GM18873 (cell line): ENCODE measurements at regions not wholly inside any gene's neighbourhood (a gene's known extent, or its start where the extent isn't known, plus 50 kb on each side); places are given as distances from the start of the nearest gene placed in this dataset.

Experiments
- ATAC-seq: cut with Tn5 transposase; IDR thresholded peaks from one replicate; pipeline ENCODE4 v1.9.1; 2021; ENCODE audit warnings: mild to moderate bottlenecking, moderate library complexity, moderate number of reproducible peaks; ENCODE audit not compliant: unreplicated experiment, low FRiP score

DNA sequence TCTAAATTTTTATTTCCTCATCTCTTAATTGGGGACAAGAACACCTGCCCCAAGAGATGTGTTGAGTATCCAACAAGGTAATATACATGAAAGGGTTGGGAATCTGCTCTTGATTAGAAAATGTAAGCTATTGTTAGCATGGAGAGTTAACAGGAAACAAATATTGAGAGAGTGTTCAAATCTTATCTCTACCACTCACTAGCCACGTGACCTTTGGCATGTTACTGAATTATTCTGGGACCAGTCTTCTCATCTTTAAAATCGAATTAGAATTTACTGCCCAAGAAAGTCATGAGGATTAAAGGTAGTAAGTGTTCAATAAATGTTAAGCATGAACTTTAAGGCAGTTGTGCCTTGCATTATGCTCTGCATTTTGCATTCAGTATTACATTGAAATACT lies 184.7 kb downstream of the MID1IP1 start:
- no peak for ATAC-seq

DNA sequence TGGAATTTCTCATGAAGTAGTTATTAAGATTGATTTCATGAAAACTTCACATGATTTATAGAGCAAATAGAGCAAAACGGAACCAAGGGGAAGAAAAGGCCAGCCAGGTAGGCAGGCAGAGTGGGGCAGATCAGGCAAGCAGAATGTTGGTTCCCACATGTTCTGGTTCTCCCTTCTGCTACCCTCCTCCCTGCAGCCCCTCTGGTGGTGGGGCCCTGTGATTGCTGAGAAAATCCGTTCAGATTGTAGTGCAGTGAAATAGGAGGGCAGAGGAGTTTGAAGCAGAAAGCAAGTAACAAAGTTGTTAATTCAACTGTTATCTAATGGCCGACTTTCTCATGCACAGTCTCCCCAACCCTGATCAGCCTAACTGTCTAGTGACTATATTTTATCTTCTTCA lies 185.3 kb downstream of the MID1IP1 start:
- no peak for ATAC-seq

DNA sequence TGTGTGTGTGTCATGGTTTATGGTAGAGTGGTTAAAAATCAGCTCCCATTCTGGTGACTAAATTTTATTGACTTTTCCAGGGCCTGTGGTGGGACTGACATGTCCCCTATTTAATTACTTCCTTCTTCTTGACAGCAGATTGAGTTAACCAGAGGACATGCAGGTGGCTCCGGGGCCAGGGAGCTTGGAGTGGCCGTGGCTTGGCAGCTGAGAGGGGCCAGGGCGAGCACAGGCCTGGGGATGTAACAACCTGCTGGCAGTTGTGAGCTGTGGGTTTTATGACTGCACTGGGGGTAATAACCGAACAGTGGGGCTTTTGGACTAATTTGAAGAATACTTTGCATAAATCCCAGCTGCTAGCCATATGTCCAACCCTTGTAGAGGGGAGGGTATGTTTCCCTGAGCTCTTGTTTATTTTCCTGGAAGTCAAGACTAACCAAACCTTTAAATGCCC lies 186.0 kb downstream of the MID1IP1 start:
- no peak for ATAC-seq

DNA sequence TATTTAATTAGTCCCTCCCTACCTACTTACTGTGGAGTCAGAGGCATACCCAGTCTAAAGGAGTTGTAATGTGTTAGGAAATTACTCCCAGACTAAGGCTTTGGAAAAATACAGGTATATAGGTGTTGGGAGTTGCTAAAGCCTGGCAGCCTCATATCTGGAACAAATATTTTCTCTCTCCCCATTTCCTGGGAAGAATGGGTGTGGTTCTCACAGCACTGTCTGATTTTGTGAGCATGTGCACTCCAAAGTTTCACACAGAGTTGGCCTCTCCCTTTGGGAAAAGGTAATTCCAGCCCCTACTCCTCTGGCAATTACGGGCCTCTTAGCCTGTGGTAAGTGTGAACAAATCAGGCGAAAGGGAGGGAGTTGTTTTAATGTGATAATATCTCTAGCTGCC lies 187.0 kb downstream of the MID1IP1 start:
- no peak for ATAC-seq

DNA sequence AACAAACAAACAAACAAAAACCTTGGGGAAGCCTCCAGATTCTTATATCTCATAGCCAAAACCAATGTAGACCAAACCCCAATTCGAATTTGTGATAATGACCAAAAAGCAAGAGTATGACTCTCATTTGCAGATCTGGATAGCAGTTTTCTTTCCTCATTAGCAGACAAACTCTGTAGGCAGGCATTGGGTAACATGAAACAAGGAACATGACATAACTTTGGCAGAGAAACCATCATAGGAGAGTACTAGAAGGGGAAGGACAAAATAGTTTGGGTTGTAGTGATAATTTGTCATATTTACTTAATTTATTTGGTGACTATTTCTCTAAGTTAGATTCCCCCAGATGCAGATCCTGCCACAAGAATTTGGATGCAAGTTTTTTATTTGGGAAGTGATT lies 187.8 kb downstream of the MID1IP1 start:
- ATAC-seq, result no peak

DNA sequence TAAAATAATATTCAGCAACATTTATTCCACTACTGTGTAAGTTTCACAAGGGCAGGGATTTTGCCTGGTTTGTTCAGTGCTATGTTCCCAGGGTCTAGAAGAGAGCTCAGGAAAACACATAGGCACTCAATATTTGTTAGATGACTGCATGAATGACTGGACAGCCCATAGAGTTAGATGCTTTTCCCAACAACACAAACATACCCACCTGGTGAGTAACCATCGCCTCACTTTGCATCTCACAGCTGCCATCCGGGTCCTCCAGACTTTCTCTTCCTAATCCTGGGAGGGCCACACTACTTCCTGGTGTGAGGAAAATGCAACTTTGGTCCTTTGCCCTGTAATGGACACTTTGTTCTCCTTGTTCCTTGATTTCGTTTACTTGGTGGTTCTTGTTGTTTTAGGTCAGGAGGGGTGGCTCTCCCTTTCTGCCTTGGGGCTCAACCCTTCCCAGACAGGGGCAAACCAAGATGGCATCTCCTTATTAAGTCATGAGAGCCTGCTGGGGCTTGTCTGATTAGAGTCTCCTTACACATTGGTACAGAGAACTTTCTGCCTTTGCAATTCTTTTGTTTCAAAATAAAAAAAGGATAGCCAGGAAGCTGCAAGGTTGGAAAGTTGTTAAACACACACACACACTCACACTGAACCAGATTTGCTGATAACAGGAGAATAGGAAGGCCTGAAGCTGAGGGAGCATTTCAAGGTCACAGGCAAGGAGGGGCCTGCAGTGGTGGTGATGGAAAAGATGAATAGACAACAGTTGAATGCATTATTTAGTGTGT lies 190.6 kb downstream of the MID1IP1 start:
- no peak for ATAC-seq

DNA sequence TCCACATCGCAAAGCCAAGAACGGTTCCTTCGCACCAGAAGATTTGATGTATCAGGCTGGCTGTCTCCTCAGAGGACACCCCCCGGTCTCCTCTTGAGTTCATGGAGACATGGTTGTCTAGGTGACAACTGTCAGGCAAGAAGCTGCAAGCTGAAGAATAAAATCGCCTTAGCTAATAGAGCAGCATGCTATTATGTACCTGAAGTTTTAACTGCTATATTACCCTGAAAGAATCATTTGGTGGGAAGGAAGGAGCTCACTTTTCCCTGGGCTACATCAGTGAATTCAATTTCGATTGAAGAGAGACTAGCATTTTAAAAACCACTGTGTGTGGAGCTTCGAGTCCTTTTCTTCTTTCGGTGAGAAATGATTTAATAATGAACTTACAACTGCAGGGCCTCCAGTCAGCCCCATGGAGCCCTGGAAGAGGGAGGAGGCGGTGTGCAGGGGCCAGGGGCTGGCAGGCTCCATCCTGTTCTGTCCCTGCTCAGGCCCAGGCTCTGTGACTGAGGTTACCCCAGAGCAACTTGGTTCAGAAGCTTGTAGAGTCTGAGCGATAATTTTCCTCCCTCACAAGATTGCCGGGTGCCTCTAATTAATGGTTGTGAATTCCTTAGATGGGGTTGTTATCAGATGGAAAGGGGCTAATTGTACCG lies 191.3 kb downstream of the MID1IP1 start:
- no peak for ATAC-seq

DNA sequence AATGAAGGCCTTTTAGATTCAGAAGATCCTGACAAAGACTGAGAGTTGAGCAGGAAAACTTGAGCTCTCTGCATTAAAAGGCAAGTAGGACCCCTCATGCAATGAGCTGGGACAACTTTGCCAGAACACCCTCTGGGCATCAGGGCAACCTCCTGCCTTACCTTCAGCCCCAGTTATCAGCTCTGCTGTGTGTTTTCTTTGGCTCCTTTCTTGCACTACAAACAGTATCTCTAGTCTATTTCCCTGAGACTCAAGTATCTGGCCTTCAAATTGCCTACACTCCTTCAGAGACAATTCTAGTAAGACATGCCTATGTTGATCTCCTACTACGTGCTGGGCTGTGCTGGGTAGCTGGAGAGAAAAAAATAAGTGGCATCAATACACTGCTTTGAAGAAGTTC lies 192.2 kb downstream of the MID1IP1 start:
- ATAC-seq, result no peak

DNA sequence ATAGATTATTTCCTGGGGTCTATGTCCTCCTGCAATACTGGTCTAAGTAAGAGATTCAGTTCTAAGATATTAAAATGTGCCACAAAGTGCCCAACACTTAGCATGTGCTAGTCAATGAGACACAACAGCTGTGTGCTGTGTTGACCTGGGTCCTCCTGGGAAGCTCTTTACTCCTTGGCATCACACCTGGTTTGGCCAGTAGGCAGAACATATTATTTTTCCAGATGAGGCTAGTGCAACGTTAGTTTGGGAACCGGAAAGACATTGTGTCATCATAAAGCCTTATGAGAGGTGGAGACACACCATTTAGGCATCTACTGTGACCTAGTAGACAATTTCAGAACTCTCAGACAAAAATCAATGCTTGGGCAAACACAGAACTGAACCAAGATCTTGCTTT lies 197.8 kb downstream of the MID1IP1 start:
- no peak for ATAC-seq

DNA sequence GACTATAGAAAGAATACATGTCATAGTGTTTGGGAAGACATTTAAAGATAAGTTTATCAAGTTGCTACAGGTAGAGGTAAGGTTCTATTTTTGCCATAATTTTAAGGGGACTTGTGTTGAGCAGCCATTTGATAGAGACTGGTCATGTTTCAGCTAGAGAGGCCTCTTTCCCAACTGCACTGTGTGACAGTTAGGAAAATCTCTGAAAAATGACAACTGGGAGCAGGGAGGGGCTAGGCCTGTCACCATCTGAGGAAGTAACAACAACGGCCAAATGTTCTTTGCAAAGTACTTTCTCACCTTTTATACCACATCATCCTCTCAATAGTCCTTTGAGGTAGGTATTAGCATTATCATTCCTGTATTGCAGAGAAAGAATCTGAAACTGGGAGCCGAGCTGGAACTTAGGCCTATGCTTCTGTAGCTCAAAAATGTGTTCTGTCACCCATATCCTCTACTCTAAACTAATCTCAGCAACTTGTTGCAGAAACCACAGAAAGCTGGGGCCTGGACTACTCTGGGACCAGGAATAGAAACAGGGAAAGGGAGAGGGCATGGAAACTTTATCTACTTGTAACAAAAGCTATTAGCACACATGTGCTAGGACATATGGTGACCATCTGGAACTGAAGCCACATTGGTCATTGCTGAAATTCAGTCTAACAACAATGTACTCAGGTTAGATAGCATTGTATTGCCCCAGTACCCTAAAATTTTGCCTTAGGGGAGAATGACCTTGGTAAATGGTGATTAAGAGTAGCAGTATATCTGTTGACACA lies 198.9 kb downstream of the MID1IP1 start:
- no peak for ATAC-seq

DNA sequence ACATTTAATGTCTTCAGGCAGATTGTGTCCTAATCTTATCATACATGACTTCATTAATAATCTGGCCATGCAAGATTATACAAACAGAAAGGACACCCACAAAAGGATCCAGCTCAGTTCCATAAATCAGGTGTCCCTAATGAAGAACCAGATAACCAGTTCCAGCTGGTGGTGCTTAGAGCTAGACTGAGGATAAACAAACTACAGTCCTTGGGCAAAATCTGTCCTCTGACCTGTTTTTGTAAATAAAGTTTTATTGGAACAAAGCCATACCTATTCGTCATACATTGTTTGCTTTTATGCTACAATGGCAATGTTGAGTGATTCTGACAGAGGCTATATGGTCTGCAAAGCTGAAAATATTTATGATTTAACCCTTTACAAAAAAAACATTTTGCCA lies 199.5 kb downstream of the MID1IP1 start:
- ATAC-seq, result no peak

DNA sequence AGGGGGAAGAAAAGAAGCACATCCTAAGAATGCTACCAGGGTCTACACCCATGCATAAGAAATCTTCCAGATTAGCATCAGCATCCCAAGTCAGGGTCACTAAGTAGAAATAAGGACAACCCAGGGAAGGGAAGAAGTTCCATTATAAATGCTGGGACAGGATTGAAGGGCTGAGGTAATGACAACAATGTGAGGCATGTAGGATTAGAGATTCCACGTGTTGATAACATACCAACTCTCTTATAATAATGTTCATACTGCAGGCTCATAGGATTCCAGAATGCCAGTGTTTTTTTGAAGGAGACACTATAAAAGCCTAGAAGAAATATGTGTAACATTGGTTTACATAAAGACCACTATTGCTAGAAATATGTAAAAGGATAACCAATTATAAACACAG lies 201.2 kb downstream of the MID1IP1 start:
- ATAC-seq, result no peak

DNA sequence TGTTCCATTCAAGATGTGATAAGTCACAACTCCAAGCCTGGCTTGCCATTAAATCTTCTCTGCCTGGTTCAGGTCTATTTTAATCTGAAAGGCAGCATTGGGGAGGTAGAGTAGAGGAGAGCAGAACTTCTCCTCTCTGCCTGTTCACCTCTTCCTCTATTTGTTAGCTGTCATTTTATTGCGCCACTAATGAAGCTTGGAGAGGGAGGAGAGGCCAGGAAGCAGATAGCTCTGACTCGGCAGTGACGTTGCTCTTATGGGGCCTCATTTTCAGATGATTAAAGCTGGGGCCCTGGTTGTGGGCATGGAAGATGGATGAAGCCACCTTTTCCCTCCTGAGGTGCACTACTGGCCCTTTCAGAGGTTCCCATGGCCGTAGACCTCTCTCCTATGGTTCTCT lies 207.3 kb downstream of the MID1IP1 start:
- ATAC-seq, result no peak

DNA sequence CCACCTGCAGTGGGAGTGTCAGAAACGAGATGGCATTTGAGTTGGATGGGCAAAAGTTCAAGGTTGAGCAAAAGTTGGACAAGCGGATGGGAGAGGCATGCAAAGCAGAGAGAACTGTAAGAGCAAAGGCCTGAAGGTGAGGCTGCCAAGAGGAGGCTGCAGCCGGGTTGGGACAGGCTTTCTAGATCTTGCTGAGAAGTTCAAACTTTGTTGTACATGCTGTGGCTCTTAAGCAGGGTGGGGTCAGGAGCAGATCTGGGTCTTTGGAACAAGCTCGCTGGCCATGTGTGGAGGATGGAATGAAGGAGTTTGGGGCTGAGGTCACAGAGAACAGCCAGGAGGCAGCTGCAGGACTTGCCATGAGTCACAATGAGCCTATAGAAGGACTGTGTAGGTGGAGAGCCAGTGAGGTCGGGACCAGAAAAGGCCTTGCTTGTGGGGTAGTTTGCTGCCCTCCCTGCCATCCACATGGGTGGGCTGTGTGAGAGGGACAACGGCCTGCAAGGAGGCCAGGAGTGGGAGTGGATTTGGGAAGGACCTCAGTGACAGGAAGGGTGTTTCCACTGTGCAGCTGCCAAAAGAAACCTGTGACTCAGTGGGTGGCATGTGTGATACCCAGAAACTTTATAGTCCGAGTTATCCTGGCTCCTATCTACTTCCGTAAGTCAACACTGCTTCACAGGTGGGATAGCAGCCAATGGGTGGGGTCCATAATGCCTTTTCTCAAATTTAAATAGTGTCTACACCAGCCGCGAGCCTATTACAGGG lies 210.4 kb downstream of the MID1IP1 start:
- no peak for ATAC-seq

DNA sequence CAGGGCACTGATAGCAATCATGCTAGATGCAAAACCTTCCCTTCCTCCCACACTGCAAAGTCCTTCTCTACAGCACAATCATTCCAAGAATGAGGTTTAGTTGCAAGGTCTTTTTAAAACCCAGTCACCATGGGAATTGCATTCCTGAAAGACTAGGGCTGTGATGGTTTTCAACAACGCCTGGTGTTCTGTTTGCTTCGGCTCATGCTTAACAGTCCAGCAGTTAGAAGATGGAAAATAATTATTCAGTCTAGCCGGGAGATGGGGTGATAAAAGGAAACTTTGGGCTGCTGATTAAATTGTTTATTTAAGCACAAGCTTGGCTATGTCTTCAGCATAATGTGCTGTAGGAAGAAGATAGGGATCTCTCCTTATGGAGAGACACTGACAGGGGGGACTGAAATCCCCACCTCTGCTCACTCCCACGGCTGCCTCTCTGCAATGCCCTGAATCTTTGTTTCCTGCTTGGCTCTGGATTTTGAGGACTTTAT lies 211.4 kb downstream of the MID1IP1 start:
- ATAC-seq, result no peak

DNA sequence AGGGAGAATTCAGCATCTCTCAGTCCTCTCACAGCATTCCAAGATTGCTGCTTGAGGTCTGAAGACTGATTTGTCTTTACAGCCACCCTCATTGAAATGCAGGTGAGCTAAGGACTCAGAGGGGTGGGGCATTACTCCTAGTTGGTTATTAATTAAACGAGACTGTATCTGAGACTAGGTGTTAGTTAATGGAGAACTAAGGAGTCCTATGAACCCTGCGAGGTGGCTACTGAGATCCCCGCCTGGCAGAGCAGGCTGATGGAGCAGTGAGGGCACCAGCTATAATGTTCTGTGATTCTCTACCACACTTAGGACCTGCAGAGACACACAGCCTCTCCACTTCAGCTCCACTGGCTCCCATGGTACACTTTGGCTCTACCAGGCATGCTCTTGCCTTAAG lies 215.3 kb downstream of the MID1IP1 start:
- no peak for ATAC-seq

DNA sequence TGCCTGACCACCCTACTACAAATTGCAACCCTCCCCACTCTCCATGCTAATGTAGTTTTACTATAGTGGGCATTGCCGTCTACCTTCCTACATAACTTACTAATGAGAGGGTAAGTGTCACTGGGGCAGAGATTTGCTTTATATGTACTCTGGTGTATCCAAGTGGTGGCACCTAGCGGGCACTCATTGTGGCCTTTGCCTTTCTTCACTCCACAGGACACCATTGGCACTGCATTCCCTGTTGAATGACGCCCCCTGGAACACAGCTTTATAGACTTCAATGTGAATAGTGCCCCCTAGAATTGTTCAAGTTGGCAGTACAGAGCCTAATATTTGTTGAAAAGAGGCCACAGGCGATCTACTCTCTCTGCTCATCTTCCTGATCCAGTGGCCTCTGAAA lies 215.8 kb downstream of the MID1IP1 start:
- ATAC-seq, result no peak

DNA sequence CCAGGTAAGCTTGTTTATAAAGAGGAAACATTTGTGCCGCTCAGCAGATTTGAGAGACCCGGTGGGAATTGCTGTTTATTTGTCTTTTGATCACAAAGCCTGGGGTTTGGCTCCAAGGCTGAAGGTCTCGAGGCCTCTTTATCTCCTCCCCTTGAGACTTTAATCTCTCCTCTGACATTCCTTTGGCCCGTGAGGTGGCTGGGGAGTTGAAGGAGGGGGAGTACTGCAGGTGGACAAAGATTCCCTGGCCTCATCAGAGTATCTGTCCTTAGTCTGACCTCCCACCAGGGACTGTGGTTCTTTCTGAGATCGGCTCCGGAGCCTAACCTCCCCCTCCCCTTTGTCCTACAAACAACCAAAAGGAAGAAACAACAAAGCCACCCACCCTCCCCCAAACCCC lies 216.5 kb downstream of the MID1IP1 start:
- no peak for ATAC-seq

DNA sequence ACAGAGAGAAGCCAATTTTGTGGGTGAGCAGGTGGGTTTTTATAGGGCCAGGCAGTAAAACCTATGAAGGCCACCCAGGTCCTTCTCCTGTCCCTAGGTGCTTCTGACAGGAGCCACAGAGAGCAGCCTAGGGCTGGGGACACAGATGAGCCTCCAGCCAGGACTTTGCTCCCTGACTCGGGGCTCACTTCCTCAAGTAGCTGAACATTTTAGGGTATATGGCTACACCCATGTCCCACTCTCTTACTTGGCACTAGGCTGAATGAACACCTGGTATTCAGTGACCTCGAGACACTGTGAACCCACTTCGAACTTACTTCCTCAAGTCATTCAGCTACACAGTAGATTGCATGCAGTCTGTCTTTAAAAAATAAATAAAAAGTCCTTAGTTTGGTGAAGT lies 217.3 kb downstream of the MID1IP1 start:
- ATAC-seq, result no peak

DNA sequence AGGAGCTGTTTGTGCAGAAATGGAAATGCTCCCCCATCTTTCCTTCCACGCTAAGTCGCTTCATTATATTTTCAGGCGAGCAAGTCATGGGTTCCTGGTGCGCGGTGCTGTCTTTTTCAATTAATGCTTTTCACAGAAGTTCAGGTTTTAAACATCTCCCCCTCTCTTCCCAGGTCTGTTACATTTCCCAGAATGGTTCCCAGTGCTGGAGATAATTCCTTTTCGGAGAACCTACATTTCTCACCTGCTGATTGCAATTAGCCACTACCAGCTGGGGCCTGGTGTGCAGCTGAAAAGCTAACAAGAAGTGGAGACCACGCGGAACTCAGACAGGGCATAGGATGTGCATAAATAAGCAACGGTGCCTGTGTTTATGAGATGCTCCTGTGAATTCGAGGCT lies 217.8 kb downstream of the MID1IP1 start:
- ATAC-seq, result no peak
